Heart right ventricle (tissue), 16 donors: ENCODE measurements at regions not wholly inside any gene's neighbourhood (a gene's known extent, or its start where the extent isn't known, plus 50 kb on each side); places are given as distances from the start of the nearest gene placed in this dataset.

Source experiments
- ATAC-seq, 8 donors: fragments of 200-7000 bp; cut with Tn5 transposase; one replicate each; pipeline ENCODE4 v1.9.1; 2020; ENCODE audit warnings: mild to moderate bottlenecking in 8 of 8, moderate library complexity in 8 of 8, moderate number of reproducible peaks in 1 of 8
- DNase-seq, 2 donors: peaks; one replicate each; pipeline ENCODE4 v3.0.0-alpha.2; 2020
- H3K27ac ChIP-seq, 10 donors: fragments of 200-600 bp; sonication (generic) in 2 of 10; one replicate each; pipeline versions ENCODE4 v1.5.0 to v1.8.0; 2020 to 2022; ENCODE audit warnings: mild to moderate bottlenecking in 3 of 10
- H3K27me3 ChIP-seq, 7 donors: fragments of 200-600 bp; one replicate each; pipeline ENCODE4 v1.8.0; 2021 to 2022; ENCODE audit warnings: mild to moderate bottlenecking in 2 of 7
- H3K36me3 ChIP-seq, 9 donors: fragments of 200-600 bp; sonication (generic) in 1 of 9; one replicate each; pipeline versions ENCODE4 v1.5.0 to v1.8.0; 2020 to 2022; ENCODE audit warnings: mild to moderate bottlenecking in 2 of 9
- H3K4me1 ChIP-seq, 9 donors: fragments of 200-600 bp; sonication (generic) in 1 of 9; one replicate each; pipeline versions ENCODE4 v1.5.0 to v1.8.0; 2020 to 2022; ENCODE audit warnings: mild to moderate bottlenecking in 4 of 9
- H3K4me3 ChIP-seq, 10 donors: fragments of 200-600 bp; sonication (generic) in 2 of 10; one replicate each; pipeline versions ENCODE4 v1.5.0 to v1.8.0; 2020 to 2022; ENCODE audit warnings: mild to moderate bottlenecking in 7 of 10, moderate library complexity in 2 of 10
- H3K9me3 ChIP-seq, 11 donors: fragments of 200-600 bp in 10 of 11; sonication (generic) in 2 of 11; one replicate each; pipeline versions ENCODE4 v1.5.0 to v1.8.0; 2013 to 2022; ENCODE audit warnings: mild to moderate bottlenecking in 2 of 11, control low read depth in 1 of 11, moderate library complexity in 1 of 11
- CTCF ChIP-seq, 9 donors: fragments of 200-600 bp; sonication (generic) in 2 of 9; IDR thresholded peaks; one replicate each; pipeline versions ENCODE4 v1.5.0 to v1.8.0; 2021 to 2022; ENCODE audit warnings: antibody characterized with exemption in 9 of 9, mild to moderate bottlenecking in 5 of 9, moderate library complexity in 1 of 9
- WGBS, 2 donors: extraction: QIAGEN DNeasy Blood & Tissue Kit; methylation state at CpG; one replicate each; pipeline ENCODE4 v1.1.7; 2013; ENCODE audit warnings: inconsistent platforms in 1 of 2; 5-methylcytosine and 5-hydroxymethylcytosine counted together
- intact Hi-C, 10 donors: fragments of 100-400 bp; cut with DNase I; formaldehyde crosslinking; loops; one replicate each; pipeline versions ENCODE4 v1.11.1 to v1.14.2; 2022
- donor health status: Arrhythmogenic right ventricular cardiomyopathy.
- donor health status: ischemic (EF 13 %, LVEDD 7.1; RV severe dilation, severe dysfunction).
- donor health status: healthy with polysubstance abuse.
- donor health status: DM: no; HTN: yes; CAD: no.
- donor health status: DM: no; HTN: no; CAD: no.
- donor health status: ischemic (EF 25% LVEDD 6.9; RV normal size, moderate dysfunction).
- donor health status: ischemic (EF 25% LVEDD 5.7; RV mildly dilated, moderate dysfunction).
- donor health status: healthy.
- donor health status: DM: yes; HTN: yes; CAD: no.
- donor health status: Ischemic cardiomyopathy.
- donor health status: ischemic (EF 35%, LVEDD 5.7; RV mildly dilated, moderate dysfunction).
- donor health status: nonischemic (EF 11% LVEDD 7.7; RV severe dilation, severe dysfunction).
- donor health status: DM: yes; HTN: yes; CAD: no.
- donor health status: PGD.
- donor health status: ischemic (EF 29% LVEDD 5.4; RV normal size, mild dysfunction).
- donor health status: nonischemic (EF 23%, LVEDD 6.1; RV moderate dilation, normal function).

GRCh38 chr1:188371295-188371806 is 1542.6 kb downstream of the PLA2G4A start:
- Histone ChIP-seq H3K27ac (no peak overlapping the region), H3K36me3 (no peaks in the 10 kb centered on the region), H3K4me1 (no peaks in the 10 kb centered on the region), H3K4me3 (no peak overlapping the region), H3K9me3 (peaks cover 0 to 10% (median 0%) of the 10 kb centered on the region in 11 donors), H3K27me3 (no peaks in the 10 kb centered on the region)
- intact Hi-C loops: no loop called here
- DNase-seq (no peak), ATAC-seq (no peak)
- WGBS, 2 donors: 64 to 73% methylated on average over 1 of the region's 1 CpG
- no peak for TF ChIP-seq CTCF (IDR thresholded peaks at IDR 0.05)

DNA sequence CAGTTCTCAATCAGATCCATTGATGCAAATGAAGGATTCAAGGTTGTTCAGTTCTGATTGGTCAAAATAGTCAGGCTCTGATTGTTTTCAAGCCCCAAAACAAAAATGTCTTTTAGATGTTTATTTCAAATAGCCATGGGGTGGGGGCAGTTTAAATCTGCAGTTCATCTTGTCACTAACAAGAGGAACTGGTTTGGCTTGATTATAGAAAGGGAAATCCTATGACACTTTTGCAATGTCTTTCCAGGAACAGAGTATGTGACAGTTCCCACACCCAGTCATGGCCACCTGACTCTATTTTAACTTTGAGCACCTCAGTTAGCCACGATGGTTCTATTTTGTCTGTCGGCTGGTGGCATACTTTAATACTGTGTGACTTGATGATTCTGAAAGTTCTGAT is 1544.1 kb downstream of the PLA2G4A start:
- intact Hi-C loops: no loop called here
- DNase-seq (no peak), ATAC-seq (no peak)
- Histone ChIP-seq H3K9me3 (peaks cover 0 to 10% (median 0%) of the 10 kb centered on the region in 11 donors), H3K36me3 (no peaks in the 10 kb centered on the region), H3K4me1 (no peaks in the 10 kb centered on the region), H3K27ac (no peak overlapping the region), H3K4me3 (no peak overlapping the region), H3K27me3 (no peaks in the 10 kb centered on the region)
- 78 to 82% methylated on average over 2 of the region's 2 CpGs for WGBS, 2 donors
- TF ChIP-seq CTCF (IDR thresholded peaks at IDR 0.05): no peak

DNA sequence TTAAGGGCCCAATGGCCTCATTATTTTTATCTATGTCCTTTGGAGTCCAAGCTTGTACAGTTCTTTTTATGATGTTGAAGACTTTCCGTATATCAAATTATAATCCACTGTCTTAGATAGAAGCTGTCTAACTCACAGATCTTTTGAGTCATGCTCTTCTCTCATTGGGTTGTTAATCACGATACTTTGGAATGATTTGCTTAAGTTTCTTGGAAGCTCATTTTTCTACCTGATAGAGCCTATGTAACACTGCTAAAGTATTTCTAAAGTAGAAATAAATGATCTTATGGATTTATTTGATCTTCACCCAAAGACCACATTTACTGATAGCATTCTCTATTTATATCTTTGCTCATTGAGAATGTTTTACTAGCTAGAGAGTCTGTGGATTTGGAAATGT is 1554.1 kb downstream of the PLA2G4A start:
- ATAC-seq: no peak
- 87 to 92% methylated on average over 2 of the region's 2 CpGs for WGBS, 2 donors
- Histone ChIP-seq H3K27me3 (no peaks in the 10 kb centered on the region), H3K27ac (no peak overlapping the region), H3K36me3 (no peaks in the 10 kb centered on the region), H3K4me1 (no peaks in the 10 kb centered on the region), H3K9me3 (peaks cover 0 to 7% (median 0%) of the 10 kb centered on the region in 11 donors), H3K4me3 (no peak overlapping the region)
- TF ChIP-seq CTCF (IDR thresholded peaks at IDR 0.05): no peak
- intact Hi-C loops: no loop called here
- no peak for DNase-seq

DNA sequence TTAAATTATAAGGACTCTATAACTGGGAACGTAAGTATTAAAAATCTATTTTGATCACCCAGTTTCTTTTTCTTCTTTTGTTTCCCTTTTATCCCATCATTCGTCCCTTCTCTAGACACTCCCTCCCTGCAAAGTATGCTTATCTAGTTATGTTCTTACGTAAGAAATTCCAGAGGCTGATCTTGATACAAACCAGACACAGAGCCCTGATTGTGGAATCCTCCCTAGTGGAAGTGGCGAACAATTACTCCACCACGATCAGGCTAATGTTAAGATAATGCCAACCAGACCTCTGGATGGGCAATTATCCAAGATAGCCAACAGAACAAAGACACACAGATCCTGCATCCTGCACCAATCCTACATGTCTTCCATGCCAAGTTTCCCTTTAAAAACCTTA is 1557.4 kb downstream of the PLA2G4A start:
- DNase-seq (no peak), ATAC-seq (no peak)
- Histone ChIP-seq H3K4me1 (no peaks in the 10 kb centered on the region), H3K9me3 (peaks cover 0 to 16% (median 0%) of the 10 kb centered on the region in 11 donors), H3K36me3 (no peaks in the 10 kb centered on the region), H3K27me3 (no peaks in the 10 kb centered on the region), H3K27ac (no peak overlapping the region), H3K4me3 (no peak overlapping the region)
- intact Hi-C loops: no loop called here
- TF ChIP-seq CTCF (IDR thresholded peaks at IDR 0.05): no peak
- WGBS, 2 donors: 28 to 30% methylated on average over 5 of the region's 5 CpGs
